ENCODE measurements at regions not wholly inside any gene's neighbourhood (a gene's known extent, or its start where the extent isn't known, plus 50 kb on each side); places are given as distances from the start of the nearest gene placed in this dataset.

- Mint-ChIP-seq H3K36me3 (ENCODE audit: low read depth) (no peaks in the 10 kb centered on the region), H3K4me1 (no peaks in the 10 kb centered on the region), H3K9me3 (no peaks in the 10 kb centered on the region), H3K27me3 (ENCODE audit: low read depth) (peaks cover 10% of the 10 kb centered on the region), H3K27ac (no peak overlapping the region), H3K4me3 (no peak overlapping the region)
- TF ChIP-seq CTCF (IDR thresholded peaks at IDR 0.05; ENCODE audit: unreplicated experiment in 3 of 3) = no peak
Observed at GRCh38 chr13:105827111-105827809, 708.2 kb downstream of the EFNB2 start.

GRCh38 chr13:105825071-105825470 lies 710.4 kb downstream of the EFNB2 start:
- no peaks in the 10 kb centered on the region for H3K9me3 Mint-ChIP-seq
- no peak overlapping the region for H3K27ac Mint-ChIP-seq
- H3K36me3 Mint-ChIP-seq (ENCODE audit: low read depth) = no peaks in the 10 kb centered on the region
- no peak overlapping the region for H3K4me3 Mint-ChIP-seq
- H3K27me3 Mint-ChIP-seq (ENCODE audit: low read depth) = peaks cover 10% of the 10 kb centered on the region
- H3K4me1 Mint-ChIP-seq = no peaks in the 10 kb centered on the region
- no peak for TF ChIP-seq CTCF (IDR thresholded peaks at IDR 0.05; ENCODE audit: unreplicated experiment in 3 of 3)

- H3K27ac Mint-ChIP-seq = no peak overlapping the region
- H3K4me1 Mint-ChIP-seq = peaks cover 9% of the 10 kb centered on the region
- no peaks in the 10 kb centered on the region for H3K36me3 Mint-ChIP-seq (ENCODE audit: low read depth)
- no peak overlapping the region for H3K4me3 Mint-ChIP-seq
- no peak for TF ChIP-seq CTCF (IDR thresholded peaks at IDR 0.05; ENCODE audit: unreplicated experiment in 3 of 3)
- H3K9me3 Mint-ChIP-seq = no peaks in the 10 kb centered on the region
- peaks cover 7% of the 10 kb centered on the region for H3K27me3 Mint-ChIP-seq (ENCODE audit: low read depth)
Observed at GRCh38 chr13:105821337-105821736, 714.1 kb downstream of the EFNB2 start.

GRCh38 chr13:105820415-105820814 lies 715.0 kb downstream of the EFNB2 start:
- no peak for TF ChIP-seq CTCF (IDR thresholded peaks at IDR 0.05; ENCODE audit: unreplicated experiment in 3 of 3)
- Mint-ChIP-seq H3K4me1 (peaks cover 9% of the 10 kb centered on the region), H3K36me3 (ENCODE audit: low read depth) (no peaks in the 10 kb centered on the region), H3K4me3 (no peak overlapping the region), H3K27ac (no peak overlapping the region), H3K9me3 (no peaks in the 10 kb centered on the region), H3K27me3 (ENCODE audit: low read depth) (peaks cover 7% of the 10 kb centered on the region)

- Mint-ChIP-seq H3K27me3 (ENCODE audit: low read depth) (no peaks in the 10 kb centered on the region), H3K4me1 (peaks cover 9% of the 10 kb centered on the region), H3K4me3 (no peak overlapping the region), H3K36me3 (ENCODE audit: low read depth) (no peaks in the 10 kb centered on the region), H3K9me3 (no peaks in the 10 kb centered on the region), H3K27ac (peak overlapping the region; percentile 88 to 93 (median 93))
- no peak for TF ChIP-seq CTCF (IDR thresholded peaks at IDR 0.05; ENCODE audit: unreplicated experiment in 3 of 3)
Observed at GRCh38 chr13:105817498-105817897, 718.0 kb downstream of the EFNB2 start.

- no peak for TF ChIP-seq CTCF (IDR thresholded peaks at IDR 0.05; ENCODE audit: unreplicated experiment in 3 of 3)
- peaks cover 9% of the 10 kb centered on the region for H3K4me1 Mint-ChIP-seq
- H3K36me3 Mint-ChIP-seq (ENCODE audit: low read depth) = no peaks in the 10 kb centered on the region
- H3K4me3 Mint-ChIP-seq = no peak overlapping the region
- H3K9me3 Mint-ChIP-seq = no peaks in the 10 kb centered on the region
- peak overlapping the region; percentile 88 to 93 (median 93) for H3K27ac Mint-ChIP-seq
- no peaks in the 10 kb centered on the region for H3K27me3 Mint-ChIP-seq (ENCODE audit: low read depth)
Observed at GRCh38 chr13:105816994-105817393, 718.5 kb downstream of the EFNB2 start.
